ENCODE measurements at regions not wholly inside any gene's neighbourhood (a gene's known extent, or its start where the extent isn't known, plus 50 kb on each side); places are given as distances from the start of the nearest gene placed in this dataset.

DNA sequence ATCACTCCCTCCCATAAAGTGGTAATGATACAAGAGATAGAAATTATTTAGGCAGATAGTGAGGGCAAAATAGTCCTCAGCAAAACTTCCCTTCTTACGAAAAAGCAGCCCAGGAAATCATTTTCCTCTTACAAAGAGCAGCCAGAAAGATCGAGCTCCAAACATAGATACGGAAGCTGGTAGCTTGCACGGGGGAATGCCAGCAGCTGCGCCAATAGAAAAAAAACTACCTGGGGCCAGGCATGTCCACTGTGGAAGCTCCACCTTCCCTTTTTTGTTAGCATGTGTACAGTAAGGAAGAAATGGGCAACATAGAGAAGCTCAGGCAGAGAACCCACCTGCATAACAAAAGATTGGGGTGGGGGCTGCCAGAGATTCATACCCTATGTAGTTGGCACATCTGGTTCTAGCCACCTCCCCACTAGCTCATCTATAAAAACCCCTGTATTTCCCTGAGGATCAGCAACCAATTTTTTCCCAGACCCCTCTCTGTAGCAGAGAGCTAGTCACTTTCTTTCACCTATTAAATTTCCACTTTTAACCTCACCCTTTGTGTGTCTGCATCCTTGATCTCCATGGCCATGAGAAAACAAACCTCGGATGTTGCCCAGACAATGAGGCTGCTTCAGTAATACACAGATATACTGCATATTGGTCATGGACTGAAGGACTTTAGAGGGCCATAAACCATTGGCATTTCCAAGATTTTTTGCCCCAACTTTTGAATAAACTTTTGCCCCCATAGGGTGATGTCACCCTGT lies 52.1 kb downstream of the SOD2 start:
- TF ChIP-seq, protein P1, sequence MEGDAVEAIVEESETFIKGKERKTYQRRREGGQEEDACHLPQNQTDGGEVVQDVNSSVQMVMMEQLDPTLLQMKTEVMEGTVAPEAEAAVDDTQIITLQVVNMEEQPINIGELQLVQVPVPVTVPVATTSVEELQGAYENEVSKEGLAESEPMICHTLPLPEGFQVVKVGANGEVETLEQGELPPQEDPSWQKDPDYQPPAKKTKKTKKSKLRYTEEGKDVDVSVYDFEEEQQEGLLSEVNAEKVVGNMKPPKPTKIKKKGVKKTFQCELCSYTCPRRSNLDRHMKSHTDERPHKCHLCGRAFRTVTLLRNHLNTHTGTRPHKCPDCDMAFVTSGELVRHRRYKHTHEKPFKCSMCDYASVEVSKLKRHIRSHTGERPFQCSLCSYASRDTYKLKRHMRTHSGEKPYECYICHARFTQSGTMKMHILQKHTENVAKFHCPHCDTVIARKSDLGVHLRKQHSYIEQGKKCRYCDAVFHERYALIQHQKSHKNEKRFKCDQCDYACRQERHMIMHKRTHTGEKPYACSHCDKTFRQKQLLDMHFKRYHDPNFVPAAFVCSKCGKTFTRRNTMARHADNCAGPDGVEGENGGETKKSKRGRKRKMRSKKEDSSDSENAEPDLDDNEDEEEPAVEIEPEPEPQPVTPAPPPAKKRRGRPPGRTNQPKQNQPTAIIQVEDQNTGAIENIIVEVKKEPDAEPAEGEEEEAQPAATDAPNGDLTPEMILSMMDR (tag by site-specific recombination; IDR thresholded peaks at IDR 0.05), result no peak
- TF ChIP-seq ZSCAN23 (tag by site-specific recombination; IDR thresholded peaks at IDR 0.05) (no peak), GLI4 (tag by site-specific recombination; IDR thresholded peaks at IDR 0.05) (no peak), TRIM28 (IDR thresholded peaks at IDR 0.05; ENCODE audit: borderline replicate concordance, low read length) (no peak), YY1 (tag by site-specific recombination; IDR thresholded peaks at IDR 0.05) (no peak), ZNF423 (tag by site-specific recombination; IDR thresholded peaks at IDR 0.05) (no peak)
- TF ChIP-seq, protein P2, sequence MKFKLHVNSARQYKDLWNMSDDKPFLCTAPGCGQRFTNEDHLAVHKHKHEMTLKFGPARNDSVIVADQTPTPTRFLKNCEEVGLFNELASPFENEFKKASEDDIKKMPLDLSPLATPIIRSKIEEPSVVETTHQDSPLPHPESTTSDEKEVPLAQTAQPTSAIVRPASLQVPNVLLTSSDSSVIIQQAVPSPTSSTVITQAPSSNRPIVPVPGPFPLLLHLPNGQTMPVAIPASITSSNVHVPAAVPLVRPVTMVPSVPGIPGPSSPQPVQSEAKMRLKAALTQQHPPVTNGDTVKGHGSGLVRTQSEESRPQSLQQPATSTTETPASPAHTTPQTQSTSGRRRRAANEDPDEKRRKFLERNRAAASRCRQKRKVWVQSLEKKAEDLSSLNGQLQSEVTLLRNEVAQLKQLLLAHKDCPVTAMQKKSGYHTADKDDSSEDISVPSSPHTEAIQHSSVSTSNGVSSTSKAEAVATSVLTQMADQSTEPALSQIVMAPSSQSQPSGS (tag by site-specific recombination; IDR thresholded peaks at IDR 0.05; ENCODE audit: low read depth), result no peak
- TF ChIP-seq, protein P3, sequence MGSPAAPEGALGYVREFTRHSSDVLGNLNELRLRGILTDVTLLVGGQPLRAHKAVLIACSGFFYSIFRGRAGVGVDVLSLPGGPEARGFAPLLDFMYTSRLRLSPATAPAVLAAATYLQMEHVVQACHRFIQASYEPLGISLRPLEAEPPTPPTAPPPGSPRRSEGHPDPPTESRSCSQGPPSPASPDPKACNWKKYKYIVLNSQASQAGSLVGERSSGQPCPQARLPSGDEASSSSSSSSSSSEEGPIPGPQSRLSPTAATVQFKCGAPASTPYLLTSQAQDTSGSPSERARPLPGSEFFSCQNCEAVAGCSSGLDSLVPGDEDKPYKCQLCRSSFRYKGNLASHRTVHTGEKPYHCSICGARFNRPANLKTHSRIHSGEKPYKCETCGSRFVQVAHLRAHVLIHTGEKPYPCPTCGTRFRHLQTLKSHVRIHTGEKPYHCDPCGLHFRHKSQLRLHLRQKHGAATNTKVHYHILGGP (tag by site-specific recombination; IDR thresholded peaks at IDR 0.05), result no peak

Measured in HEK293 (cell line).